GM03348 (cell line): ENCODE measurements at regions not wholly inside any gene's neighbourhood (a gene's known extent, or its start where the extent isn't known, plus 50 kb on each side); places are given as distances from the start of the nearest gene placed in this dataset.
"Not testable (repeated sequence)": the region's sequence is repeated elsewhere in the genome, so short reads cannot be mapped to it uniquely, and the experiment has no call there.

Source experiments
- DNase-seq: peaks from one replicate; pipeline ENCODE4 v3.0.0; 2012; ENCODE audit warnings: low spot score

DNA sequence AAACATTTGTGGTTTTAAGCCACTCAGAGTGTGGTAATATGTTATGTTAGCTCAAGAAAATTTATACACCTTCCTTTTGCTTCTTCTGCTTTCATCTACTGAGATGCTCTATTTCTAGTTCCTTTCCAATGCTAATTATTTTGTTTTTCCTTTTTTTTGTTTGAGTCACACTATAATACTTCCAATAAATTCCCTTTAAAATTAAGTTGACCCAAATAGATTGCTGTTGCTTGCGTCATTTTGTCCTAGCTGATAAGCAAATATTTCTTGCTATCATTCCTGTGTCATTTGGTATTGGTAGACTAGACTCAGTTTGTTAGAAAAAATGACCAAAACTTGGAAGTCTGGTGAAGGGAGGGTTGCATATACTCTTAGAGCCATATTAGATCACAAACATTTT lies 437.0 kb upstream of the CNTN6 start:
- no peak for DNase-seq

DNA sequence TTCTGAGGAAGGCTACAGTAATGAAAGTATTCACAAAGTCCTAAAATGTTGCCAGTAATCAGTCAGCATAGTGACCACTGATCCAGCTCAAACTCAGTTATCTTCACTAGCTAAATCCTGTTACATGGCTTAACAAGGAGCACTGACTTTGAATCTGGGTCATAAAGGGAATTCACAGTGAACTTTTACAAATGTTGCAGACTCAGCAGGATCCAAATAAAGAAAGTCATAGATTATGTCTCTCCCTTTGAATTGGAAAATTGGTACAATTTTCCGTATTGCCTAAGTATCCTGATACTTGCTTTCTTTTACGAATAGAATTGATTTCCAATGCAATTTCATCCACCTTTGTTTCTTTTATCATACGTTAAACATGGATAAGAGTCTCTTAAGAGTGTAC lies 431.5 kb upstream of the CNTN6 start:
- no peak for DNase-seq

DNA sequence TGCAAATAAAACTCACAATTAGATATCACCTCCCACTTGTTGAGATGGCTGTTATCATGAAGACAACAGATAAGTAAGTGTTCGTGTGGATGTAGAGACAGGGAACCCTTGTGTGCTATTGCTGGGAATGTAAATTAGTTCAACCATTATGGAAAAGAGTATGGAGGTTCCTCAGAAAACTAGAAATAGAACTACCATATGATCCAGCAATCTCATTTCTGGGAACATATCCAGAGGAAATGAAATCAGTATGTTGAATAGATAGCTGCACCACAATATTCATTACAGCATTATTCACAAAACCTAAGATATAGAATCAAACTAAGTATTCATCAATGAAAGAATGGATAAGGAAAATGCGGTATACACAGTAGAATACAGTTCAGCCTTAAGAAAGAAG lies 418.7 kb upstream of the CNTN6 start:
- no peak for DNase-seq

DNA sequence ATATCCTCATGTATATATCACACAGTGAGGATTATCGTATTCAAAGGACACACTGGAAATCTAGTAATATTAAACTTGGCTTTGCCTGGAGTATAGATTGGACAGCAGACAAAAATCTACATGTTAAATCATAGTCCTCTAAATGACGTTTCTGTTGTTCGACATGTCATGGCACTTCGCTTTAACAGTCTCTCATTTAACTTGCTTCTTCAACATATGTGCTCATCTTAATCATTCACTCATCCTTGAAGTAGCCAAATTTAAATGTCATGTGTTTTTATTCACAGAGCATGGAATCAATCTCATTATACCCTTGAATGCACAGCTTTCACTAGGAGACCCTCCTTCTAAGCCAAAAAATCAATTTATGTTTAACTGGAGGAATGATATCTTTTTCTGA lies 417.0 kb upstream of the CNTN6 start:
- no peak for DNase-seq

DNA sequence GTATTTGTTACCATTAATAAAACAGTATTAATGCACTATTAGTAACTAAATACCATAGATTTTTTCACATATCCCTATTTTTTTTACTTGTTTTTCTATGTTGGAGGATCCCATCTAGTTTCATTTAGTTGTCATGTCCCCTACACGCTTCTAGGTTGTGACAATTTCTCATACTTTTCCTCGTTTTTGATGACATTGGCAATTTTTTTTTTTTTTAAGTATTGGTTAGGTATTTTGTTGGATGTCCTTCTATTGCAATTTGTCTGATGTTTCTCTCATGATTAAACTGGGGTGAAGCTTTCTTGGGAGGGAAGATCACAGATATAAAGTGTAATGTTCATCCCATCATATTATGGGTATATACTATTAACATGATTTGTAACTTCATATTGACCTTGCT lies 409.1 kb upstream of the CNTN6 start:
- DNase-seq = no peak

DNA sequence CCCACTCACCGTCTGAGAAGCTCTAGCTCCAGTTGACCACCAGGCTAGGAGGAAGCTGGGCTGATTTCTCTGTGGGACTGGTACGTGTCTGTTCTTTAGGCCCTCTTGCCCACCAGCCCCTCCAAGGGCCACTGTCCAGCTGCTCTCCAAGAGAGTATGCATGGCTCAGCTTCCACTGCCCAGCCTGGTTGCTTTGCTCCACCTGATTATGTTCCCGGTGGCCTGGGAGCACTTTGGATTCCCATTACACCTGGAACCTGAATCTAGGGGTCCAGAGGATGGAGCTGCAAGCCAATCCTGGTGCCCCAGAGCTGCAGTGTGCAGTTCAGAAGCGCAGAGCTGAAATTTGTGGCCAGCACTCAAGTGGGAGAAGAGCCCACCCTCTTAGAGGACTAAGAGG lies 402.1 kb upstream of the CNTN6 start:
- DNase-seq = no peak

DNA sequence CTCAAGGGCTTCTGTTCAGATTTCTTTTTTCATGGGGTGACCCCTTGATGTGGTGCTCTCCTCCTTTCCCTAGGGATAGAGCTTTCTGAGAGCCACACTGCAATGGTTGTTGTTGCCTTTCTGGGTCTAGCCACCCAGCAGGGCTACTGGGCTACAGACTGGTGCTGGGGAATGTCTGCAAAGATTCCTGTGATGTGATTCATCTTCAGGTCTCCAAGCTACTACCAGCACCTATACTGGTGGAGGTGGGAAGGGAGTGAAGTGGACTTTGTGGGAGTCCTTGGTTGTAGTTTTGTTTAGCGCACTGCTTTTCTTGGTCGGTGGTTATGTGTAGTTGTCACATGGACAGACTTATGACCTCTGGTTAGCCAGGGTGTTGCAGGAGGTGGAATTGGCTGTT lies 392.3 kb upstream of the CNTN6 start:
- no peak for DNase-seq

DNA sequence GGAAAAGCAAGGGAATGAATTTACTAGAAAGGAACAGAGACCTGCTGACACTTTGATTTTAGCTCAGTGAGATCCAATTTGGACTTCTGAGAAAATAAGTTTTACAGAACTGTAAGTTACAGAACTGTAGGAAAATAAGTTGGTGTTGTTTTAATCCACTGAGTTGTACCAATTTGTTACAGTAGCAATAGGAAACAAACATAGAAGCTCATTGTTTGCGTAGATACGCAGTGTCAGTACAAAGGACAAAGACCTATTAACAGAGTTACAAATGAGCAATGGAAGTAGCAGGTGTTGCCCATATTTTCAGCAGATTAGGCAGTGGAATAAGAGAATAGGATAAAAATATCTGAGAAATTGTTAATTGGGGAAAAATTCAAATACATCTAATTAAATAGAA lies 385.8 kb upstream of the CNTN6 start:
- DNase-seq = no peak

DNA sequence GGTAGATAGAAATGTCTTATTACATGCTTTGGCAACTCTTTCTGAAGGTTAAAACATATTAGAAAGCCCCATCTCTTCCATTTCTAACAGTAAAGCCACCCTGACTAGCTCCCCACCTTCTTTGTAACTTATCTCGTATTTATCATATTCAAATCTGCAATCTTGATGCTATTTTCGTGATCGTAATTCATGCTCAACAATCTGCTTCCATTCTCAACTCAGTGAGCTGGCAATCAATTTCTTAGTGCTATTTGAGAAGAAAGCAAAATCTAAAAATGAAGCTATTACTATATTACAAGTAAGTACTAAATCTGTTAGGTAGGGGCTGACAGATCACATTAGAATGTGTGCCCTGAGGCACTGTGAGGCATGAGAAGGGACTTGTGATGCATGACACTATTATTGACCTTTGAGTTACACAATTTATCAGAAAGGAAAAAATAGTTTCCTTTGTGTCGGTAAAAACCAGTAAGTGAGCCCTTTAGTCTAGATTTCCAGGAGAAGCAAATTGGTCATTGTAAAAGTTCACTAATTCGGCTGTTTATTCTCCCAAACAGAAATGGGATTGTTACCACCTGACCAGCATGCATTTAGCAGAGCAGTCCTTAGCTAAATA lies 379.7 kb upstream of the CNTN6 start:
- DNase-seq = no peak

DNA sequence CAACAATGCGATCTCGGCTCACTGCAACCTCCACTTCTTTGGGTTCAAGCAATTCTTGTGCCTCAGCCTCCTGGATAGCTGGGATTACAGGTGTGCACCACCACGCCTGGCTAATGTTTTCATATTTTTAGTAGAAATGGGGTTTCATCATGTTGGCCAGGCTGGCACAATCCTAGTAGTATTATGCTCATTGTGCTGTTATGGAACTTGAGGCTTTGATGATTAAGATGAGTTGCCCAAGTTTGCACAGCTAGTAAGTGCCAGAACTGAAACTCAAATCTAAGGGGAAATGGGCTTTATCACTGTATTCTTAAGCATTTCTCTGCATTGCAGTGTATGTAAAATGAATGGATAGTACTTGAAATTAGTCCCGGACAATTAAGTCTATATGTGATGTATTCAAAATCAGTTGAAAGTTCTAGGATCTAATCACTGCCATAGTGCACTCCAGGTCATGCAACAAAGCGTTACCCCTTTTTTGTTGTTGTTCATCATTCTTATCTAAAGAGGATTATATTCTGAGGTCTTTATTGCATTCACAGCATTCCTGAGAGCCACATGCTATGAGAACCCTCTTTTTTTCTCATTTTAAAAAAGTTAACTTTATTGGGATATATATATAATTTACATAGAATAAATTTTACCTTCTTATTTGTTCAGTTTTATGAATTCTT lies 378.7 kb upstream of the CNTN6 start:
- no peak for DNase-seq

DNA sequence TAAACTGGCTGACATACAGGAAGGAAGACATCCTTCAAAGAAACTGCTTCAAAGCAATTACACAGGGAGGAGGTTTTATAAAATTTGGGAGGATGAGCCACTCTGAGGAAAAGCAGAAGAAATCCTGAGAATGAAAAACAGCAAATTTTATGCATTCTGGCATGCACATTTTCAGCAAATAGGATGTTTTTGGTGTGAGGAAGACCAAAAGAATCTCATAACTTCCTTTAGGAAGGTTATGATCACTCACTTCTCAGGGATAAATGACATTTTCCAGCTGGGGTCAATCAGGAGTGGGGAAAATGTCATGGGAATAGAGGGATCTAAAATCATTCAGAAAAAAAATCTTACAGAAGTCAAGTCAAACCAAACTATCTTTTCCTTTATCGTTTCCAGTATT lies 371.7 kb upstream of the CNTN6 start:
- DNase-seq = no peak

DNA sequence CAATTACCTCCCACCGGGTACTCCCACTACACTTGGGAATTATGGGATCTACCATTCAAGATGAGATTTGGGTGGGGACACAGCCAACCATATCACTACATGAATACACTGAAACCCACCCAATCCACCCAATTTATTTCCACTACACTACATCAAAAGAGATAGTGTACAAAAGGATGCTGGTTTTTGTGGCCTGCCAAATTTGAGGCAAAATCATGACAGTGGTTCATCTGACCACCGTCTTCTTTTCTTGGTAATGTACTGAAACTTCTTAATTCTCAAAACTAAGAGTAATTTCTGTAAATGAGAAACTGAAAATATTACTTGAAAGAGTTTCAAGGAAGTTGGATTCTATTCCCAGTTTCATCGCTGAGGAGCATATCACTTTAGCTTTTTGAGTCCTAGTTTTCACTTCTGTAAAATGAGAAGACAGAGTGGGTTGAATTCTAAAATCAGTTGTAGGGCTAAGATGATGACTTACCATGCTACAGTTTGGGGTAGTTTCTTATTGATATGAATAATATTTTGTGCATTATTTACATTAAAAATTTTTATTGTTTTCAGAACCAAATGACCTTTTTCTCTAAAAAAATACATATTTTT lies 360.4 kb upstream of the CNTN6 start:
- no peak for DNase-seq

DNA sequence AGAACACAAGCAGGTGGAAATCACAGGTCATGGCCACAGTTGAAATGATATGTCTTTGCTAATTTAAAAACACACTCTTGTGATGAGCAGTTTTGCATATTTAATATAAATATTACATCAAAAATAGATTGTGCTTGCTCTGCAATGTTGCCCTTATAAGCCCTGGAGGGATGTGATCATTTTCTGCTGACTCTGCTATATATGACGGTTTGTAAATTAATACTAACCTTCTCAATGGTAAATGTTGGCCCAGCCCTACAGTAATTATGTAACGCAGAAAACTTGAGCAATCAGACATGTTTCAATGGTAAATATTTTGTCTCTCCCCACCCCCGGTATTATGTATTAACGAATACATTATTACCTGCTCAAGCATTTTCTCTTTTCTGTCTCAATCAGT lies 359.5 kb upstream of the CNTN6 start:
- DNase-seq = no peak

DNA sequence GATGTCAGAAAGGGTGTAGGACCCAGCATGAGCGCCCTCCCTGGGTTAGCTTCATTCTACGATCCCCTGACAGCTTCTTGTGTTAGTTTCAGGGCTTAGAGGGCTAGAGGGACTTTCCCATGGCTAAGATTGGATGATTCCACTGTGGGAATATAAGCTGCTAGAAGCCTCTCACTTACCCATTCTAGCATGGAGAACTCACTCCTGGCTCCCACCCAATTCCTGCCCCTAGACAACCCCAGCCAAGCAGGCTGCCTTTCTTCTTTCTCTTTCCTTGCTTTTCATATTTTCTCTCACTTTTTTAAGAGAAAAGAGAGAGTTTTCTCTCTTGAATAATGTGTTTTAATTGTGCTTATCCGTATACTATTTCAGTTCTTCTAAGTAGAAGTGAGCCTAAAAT lies 335.1 kb upstream of the CNTN6 start:
- DNase-seq = no peak

DNA sequence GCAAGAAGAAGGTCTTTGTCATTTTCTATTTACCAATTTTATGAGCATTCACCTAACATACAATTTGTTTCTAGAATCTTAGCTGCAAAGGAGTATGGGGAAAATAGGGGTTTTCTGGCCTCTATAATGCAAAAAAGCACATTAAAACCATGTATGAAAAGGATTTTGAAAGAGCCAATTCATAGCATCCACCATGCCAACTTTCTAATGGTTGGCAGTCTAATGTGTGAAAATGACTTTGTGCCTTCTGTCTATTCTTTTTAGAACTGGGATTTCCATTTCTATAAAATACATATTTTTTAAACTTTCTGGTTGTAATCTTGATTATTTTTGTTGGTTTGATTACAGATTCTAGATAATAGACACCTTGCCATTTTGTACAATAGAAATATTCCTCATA lies 333.7 kb upstream of the CNTN6 start:
- DNase-seq = no peak

DNA sequence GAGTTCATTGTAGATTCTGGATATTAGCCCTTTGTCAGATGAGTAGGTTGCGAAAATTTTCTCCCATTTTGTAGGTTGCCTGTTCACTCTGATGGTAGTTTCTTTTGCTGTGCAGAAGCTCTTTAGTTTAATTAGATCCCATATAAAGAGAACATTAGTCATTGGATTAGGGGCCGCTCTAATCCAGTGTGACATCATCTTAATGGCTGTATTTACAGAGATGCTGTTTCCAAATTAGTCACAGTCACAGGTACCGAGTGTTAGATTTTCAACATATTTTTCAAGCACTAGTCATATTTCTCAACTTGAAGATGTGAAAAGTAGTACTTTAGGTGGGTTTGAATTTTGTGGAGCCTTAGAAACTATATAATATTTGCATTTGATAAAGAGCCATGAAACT lies 319.4 kb upstream of the CNTN6 start:
- not testable (repeated sequence) for DNase-seq

DNA sequence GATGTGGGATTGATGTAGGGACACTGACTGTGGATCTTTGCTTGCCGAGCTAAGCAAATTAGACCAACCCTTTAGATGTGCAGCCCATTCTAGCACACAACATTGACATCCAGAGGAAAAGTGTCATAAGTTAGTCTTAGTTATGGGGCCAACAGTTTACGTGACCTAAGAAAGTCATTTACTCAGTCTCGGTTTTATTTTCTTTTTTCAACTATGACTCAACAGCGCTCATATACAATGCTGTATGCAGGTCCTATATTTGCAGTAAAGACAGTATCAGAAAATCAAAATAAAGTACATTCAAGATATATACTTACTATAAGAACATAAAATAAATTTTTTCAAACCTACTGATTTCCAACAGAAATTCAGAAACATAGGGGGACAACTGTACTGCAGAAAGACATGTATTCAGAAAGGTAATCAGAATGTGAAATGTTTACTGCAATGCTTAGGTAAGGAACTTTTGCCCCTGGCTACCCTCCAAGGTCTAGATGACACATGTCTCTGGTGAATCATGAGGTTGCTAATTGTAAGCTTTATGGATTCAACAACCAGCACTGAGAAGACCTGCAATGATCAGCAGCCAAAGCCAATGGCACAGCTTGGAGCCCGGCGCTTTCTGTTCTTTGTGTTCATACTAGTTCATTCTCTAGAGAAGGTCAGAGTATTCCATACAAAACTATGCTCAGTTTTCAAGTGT lies 317.5 kb upstream of the CNTN6 start:
- DNase-seq = no peak

DNA sequence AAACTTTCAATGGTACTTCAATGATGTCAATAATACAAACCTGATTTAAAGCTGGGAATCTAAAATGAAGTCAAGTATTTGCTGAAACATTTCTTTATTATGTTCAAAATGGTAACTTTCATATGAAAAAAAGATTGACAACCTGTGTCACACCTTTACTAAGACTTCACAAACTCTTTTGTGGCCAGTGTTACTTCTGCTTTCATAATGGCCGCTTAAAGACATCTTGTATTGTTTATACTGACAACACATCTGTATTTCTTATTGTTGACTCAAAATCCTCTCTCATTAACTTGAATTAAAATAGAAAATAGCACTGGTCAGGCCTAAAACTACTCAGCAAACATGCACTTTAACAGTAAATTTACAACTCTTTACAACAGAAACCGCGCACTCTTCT lies 312.3 kb upstream of the CNTN6 start:
- no peak for DNase-seq

DNA sequence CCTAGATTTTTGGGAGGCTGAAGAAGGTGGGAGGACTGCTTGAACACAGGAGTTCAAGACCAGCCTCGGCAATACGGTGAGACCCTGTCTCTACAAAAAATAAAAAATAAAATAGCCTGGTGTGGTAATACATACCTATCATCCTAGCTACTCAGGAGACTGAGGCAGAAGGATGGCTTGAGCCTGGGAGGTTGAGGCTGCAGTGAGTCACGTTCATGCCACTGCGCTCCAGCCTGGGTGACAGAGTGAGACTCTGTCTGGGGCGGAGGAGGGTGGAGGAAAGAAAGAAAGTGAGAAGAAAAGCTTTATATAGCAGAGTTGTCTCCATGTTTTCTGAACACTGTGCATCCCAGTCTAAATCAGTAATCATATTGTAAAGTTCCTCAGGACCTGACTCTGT lies 301.4 kb upstream of the CNTN6 start:
- no peak for DNase-seq

DNA sequence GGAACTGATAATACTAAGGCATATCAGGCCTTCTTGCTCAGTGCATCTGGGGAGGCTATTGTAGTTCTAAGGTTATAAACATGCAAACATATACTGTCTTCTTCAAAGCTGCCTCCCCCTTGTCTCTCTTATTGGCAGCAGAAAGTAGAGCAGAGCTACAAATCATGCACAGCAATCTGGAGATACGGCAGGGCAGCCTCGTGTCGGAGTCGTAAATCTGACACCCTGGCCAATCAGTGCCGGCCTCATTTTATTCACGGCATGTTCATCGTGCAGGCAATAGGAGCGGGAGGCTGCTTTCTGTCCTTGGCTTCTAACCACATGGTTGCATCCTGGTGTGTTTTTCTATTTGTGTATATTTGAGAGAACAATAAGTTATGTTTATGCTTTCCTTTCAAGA lies 300.2 kb upstream of the CNTN6 start:
- no peak for DNase-seq

DNA sequence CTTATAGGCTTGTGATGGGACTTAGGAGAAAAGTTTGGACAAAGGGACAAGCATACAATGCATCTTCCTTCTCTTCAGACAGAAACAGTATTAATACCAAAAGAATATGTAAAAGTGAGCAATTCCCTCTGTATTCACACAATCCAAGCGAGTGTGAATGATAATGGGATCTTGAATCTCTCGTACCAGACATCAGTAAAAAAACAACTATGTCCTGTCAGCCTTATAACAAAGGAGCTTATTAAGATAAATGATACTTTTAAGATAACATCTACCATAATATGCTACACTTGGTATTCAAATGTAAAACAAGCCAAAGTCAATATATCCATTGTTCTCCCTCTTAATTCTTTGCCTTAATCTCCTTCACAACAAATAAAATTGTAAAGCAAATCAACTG lies 288.6 kb upstream of the CNTN6 start:
- DNase-seq = no peak

DNA sequence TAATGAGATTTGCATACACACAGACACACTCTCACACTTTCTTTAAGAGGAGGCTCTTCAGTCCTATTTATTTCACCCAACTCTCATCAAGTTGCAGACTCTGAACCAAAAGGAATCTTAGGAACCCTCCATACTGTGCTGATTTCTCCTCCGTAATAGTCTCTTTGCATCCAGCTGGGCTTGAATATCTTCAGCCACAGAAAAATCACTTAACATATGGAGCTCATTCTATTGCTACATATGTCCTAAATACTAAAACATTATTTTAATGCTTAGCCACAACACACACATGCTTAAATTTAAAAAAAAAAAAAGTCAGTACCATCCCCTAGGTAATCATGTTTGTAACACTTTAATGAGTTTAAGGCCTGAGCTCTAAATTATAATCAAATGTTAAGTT lies 287.5 kb upstream of the CNTN6 start:
- DNase-seq = no peak

DNA sequence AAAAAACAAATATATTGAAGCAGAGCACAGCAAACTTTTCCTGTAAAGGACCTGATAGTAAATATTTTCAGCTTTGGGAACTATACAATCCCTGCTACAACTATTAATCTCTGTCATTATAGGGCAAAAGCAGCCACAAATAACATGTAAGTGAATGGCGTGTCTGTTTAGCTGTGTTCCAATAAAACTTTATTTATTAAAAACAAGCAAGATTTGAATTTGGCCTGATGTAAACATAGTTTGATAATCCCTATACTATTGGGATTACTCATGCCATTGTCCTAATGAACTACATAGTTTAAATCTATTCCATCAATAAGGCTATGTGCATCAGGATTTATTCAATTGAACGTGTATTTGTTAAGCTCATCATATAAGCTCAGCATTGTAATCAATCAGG lies 286.8 kb upstream of the CNTN6 start:
- DNase-seq = no peak
